ENCODE measurements at regions not wholly inside any gene's neighbourhood (a gene's known extent, or its start where the extent isn't known, plus 50 kb on each side); places are given as distances from the start of the nearest gene placed in this dataset.

DNA sequence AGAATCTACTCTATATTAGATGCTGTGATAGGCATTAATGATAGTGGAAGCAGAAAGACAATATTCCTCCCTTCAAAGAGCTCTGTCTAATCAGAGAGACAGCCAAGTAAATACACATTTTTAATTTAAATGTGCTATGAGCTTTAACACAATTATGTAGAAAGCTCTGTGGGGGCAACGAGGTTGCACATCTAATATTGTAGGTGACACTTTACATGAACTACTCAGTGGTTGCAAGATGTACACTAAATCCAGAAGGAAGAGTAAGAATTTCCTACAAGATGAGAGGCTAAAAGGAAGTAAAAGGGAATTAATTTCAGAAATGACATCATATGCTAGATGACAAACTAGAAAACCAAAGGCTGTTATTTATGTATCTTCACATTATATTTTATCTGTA is 120.9 kb downstream of the SPCS3 start:
- TF ChIP-seq, protein P1, sequence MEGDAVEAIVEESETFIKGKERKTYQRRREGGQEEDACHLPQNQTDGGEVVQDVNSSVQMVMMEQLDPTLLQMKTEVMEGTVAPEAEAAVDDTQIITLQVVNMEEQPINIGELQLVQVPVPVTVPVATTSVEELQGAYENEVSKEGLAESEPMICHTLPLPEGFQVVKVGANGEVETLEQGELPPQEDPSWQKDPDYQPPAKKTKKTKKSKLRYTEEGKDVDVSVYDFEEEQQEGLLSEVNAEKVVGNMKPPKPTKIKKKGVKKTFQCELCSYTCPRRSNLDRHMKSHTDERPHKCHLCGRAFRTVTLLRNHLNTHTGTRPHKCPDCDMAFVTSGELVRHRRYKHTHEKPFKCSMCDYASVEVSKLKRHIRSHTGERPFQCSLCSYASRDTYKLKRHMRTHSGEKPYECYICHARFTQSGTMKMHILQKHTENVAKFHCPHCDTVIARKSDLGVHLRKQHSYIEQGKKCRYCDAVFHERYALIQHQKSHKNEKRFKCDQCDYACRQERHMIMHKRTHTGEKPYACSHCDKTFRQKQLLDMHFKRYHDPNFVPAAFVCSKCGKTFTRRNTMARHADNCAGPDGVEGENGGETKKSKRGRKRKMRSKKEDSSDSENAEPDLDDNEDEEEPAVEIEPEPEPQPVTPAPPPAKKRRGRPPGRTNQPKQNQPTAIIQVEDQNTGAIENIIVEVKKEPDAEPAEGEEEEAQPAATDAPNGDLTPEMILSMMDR (IDR thresholded peaks at IDR 0.05; ENCODE audit: extremely low read depth, low read depth, low read length), result no peak
- Histone ChIP-seq H3K79me2 (ENCODE audit: insufficient read depth, low read length) (no peaks in the 10 kb centered on the region), H2AFZ (ENCODE audit: low read length) (no peak overlapping the region), H3K9me3 (ENCODE audit: low read depth, low read length) (no peaks in the 10 kb centered on the region), H3K4me2 (ENCODE audit: insufficient read depth, low read length) (no peak overlapping the region), H3K36me3 (ENCODE audit: insufficient read depth, low read length) (no peaks in the 10 kb centered on the region), H3K27ac (ENCODE audit: low read depth, low read length) (no peak overlapping the region), H3K27me3 (ENCODE audit: insufficient read depth, low read length) (no peaks in the 10 kb centered on the region), H3K4me1 (ENCODE audit: insufficient read depth, low read length) (peaks cover 42% of the 10 kb centered on the region), H3K4me3 (ENCODE audit: insufficient read depth, low read length) (no peak overlapping the region), H4K20me1 (ENCODE audit: insufficient read depth, low read length) (no peaks in the 10 kb centered on the region)
- DNase-seq (ENCODE audit: insufficient read length, low spot score, missing footprints), result no peak

DNA sequence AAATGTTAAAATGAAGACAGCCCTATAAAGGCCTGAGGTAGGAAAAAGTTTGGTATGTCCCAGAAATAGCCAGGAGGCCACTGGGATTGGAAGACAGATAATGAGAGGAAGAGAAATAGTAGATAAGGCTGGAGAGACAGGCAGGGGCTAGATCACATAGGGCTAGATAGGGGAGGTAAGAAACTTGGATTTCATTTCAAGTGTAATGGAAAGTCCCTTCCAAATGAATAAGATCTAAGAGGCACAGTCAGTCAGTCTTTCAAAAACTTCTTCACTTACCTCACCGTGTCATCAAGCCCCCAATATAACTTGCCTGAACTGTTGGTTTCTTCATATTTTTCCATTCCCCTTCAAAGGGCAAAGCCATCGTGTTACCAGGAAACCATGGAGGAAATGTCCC is 121.8 kb downstream of the SPCS3 start:
- Histone ChIP-seq H2AFZ (ENCODE audit: low read length) (no peak overlapping the region), H3K79me2 (ENCODE audit: insufficient read depth, low read length) (no peaks in the 10 kb centered on the region), H3K27ac (ENCODE audit: low read depth, low read length) (no peak overlapping the region), H3K4me3 (ENCODE audit: insufficient read depth, low read length) (no peak overlapping the region), H4K20me1 (ENCODE audit: insufficient read depth, low read length) (no peaks in the 10 kb centered on the region), H3K9me3 (ENCODE audit: low read depth, low read length) (no peaks in the 10 kb centered on the region), H3K4me1 (ENCODE audit: insufficient read depth, low read length) (peaks cover 33% of the 10 kb centered on the region), H3K36me3 (ENCODE audit: insufficient read depth, low read length) (no peaks in the 10 kb centered on the region), H3K4me2 (ENCODE audit: insufficient read depth, low read length) (no peak overlapping the region), H3K27me3 (ENCODE audit: insufficient read depth, low read length) (no peaks in the 10 kb centered on the region)
- TF ChIP-seq, protein P1 (IDR thresholded peaks at IDR 0.05; ENCODE audit: extremely low read depth, low read depth, low read length), result no peak
- no peak for DNase-seq (ENCODE audit: insufficient read length, low spot score, missing footprints)

DNA sequence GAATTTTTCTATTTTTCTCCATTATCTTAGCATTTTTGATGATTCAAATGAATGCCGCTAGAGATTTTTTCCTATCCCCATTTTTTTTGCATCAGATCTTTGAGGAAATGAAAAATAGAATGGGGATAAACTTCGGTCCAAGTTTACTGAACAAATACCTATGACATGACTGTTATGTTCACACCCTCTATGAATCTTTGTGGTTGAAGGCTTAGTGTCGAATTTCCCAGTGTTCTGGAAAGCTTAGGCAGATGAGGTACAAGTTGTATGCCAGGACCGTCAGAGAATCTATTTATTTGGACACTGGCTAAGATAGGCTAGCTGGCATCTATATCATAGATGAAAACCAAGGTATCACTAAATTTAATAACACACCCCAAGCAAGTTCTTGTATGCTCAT is 123.4 kb downstream of the SPCS3 start:
- Histone ChIP-seq H3K9me3 (ENCODE audit: low read depth, low read length) (no peaks in the 10 kb centered on the region), H4K20me1 (ENCODE audit: insufficient read depth, low read length) (no peaks in the 10 kb centered on the region), H3K79me2 (ENCODE audit: insufficient read depth, low read length) (no peaks in the 10 kb centered on the region), H3K4me1 (ENCODE audit: insufficient read depth, low read length) (peaks cover 29% of the 10 kb centered on the region), H3K4me3 (ENCODE audit: insufficient read depth, low read length) (no peak overlapping the region), H3K27ac (ENCODE audit: low read depth, low read length) (peak overlapping the region; percentile 79), H3K4me2 (ENCODE audit: insufficient read depth, low read length) (peak overlapping the region; percentile 69), H3K27me3 (ENCODE audit: insufficient read depth, low read length) (no peaks in the 10 kb centered on the region), H2AFZ (ENCODE audit: low read length) (no peak overlapping the region), H3K36me3 (ENCODE audit: insufficient read depth, low read length) (no peaks in the 10 kb centered on the region)
- peak; percentile 68 for DNase-seq (ENCODE audit: insufficient read length, low spot score, missing footprints)
- TF ChIP-seq, protein P1 (IDR thresholded peaks at IDR 0.05; ENCODE audit: extremely low read depth, low read depth, low read length), result no peak

DNA sequence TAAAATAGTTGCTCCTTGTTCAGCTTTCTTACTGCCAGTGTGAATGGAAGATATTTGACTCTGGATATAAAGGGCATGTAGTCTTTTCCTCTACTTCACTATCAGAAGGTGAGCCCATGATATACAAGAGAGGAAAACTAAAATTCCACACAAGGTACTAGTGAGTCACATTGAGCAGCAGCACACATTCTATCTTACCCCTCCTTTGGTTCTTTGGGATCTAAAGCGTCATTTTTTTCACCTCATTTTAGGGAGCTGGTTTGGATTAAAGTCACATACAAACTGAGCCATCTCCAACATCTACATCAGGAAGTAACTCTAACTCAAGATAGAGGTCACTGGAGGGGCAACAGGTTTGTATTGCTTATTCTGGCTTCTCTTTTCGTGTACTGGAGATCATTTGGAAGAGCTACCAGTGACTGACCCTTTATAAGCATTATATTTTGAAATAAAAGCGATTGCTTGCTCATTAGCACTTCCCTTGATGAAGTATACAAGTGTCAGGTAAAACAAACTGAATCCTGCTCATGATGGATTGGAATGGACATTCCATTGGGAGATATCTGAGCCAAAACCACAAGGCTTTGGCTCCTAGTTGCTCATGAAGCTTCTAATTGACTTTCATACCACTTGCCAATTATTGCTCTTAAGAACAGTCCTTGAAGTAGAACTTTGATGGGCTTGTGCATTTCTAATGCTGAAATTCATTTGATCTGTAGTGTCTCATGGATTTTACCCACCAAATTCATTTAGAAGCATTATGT is 124.1 kb downstream of the SPCS3 start:
- DNase-seq (ENCODE audit: insufficient read length, low spot score, missing footprints), result no peak
- Histone ChIP-seq H4K20me1 (ENCODE audit: insufficient read depth, low read length) (no peaks in the 10 kb centered on the region), H3K27ac (ENCODE audit: low read depth, low read length) (peak overlapping the region; percentile 79), H3K4me3 (ENCODE audit: insufficient read depth, low read length) (peak overlapping the region; percentile 26), H3K4me1 (ENCODE audit: insufficient read depth, low read length) (peaks cover 29% of the 10 kb centered on the region), H2AFZ (ENCODE audit: low read length) (no peak overlapping the region), H3K4me2 (ENCODE audit: insufficient read depth, low read length) (peak overlapping the region; percentile 69), H3K9me3 (ENCODE audit: low read depth, low read length) (no peaks in the 10 kb centered on the region), H3K79me2 (ENCODE audit: insufficient read depth, low read length) (no peaks in the 10 kb centered on the region), H3K36me3 (ENCODE audit: insufficient read depth, low read length) (no peaks in the 10 kb centered on the region), H3K27me3 (ENCODE audit: insufficient read depth, low read length) (no peaks in the 10 kb centered on the region)
- TF ChIP-seq, protein P1 (IDR thresholded peaks at IDR 0.05; ENCODE audit: extremely low read depth, low read depth, low read length), result no peak

All from osteoblast (primary cell).